Dermis blood vessel endothelial cell (primary cell): ENCODE measurements at regions not wholly inside any gene's neighbourhood (a gene's known extent, or its start where the extent isn't known, plus 50 kb on each side); places are given as distances from the start of the nearest gene placed in this dataset.

ENCODE experiments used
- DNase-seq: peaks from one replicate; pipeline ENCODE4 v3.0.0; 2010

DNA sequence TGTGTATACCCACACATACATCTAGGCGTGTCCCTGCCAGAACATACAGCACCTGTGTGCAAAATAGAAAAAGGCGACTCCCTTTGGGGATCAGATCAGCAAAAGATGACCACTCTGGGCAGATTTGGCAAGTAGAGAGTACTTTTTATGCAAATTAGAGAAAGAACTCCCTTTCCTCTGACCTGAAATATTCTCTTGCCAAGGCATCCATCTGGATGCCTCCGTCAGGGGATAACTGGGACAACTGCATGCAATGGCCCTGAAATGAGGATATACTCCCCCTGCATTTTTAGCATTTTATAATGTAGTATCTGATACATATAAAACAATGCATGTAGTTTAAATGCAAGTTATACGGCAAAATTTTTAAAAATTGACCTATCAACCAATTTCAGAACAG lies 247.7 kb downstream of the ICOS start:
- DNase-seq, result no peak

DNA sequence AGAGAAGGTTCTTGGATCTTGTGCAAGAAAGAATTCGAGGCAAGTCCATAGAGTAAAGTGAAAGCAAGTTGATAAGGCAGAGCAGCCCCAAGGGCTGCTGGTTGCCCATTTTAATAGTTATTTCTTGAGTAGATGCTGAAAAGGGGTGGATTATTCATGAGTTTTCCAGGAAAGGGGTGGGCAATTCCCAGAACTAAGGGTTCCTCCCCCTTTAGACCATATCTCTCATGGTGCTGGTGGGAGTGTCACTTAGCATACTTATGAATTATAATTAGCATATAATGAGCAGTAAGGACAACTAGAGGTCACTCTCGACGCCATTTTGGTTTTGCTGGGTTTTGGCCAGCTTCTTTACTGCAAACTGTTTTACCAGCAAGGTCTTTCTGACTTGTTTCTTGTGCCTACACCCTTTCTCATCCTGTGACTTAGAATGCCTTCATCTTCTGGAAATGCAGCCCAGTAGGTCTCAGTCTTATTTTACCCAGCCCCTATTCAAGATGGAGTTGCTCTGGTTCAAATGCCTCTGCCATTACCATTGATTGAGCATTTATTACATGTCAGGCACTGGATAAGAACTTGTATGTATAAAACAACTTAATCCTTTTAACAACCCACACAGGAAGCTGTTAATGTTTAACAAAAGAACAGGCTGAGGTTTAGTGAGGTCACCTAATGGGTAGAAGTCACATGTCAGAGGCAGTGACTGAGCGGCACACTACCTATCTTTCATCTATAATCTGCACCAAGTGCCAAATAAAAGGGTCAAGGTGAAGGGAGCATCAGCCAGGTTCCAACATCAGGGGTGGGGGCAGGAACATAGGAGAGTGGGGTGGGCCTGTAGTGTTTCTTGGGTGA lies 250.9 kb downstream of the ICOS start:
- no peak for DNase-seq

DNA sequence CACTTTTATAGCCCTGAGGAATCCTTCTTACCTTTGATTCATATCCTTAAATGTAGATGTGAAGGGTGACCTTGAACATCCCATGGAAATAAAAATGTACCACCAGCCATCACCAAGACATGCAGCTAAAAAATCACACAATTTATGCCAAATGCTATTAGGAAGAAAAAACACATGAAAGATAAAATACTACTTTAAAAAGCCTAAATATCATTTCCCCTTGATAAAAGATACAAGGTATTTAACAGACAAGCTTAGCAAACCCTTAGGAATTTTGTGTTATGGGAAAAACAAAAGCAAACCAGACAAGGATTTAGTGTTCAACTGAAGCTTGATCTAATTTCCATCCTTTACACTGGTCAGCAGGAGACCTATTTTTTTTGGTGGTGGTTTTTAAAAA lies 255.0 kb downstream of the ICOS start:
- no peak for DNase-seq

DNA sequence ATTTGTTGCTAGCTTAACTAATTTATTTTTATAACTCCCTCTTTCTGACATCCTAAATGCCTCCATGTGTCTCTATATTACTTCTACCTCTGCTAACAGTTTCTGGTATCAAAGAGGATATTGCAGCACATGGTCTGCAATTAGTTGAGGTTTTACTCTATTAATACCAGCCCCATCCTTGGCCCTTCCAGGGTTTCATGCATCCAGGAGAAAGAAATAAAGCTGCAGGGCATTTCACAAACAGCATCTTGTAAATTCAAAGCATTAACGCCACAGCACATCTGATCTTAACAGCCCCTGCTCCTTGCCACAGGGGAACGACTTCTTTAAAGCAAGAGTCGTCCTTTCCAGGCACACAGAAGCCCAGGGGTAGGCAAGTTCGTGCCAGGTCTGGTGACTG lies 258.9 kb downstream of the ICOS start:
- DNase-seq, result no peak

DNA sequence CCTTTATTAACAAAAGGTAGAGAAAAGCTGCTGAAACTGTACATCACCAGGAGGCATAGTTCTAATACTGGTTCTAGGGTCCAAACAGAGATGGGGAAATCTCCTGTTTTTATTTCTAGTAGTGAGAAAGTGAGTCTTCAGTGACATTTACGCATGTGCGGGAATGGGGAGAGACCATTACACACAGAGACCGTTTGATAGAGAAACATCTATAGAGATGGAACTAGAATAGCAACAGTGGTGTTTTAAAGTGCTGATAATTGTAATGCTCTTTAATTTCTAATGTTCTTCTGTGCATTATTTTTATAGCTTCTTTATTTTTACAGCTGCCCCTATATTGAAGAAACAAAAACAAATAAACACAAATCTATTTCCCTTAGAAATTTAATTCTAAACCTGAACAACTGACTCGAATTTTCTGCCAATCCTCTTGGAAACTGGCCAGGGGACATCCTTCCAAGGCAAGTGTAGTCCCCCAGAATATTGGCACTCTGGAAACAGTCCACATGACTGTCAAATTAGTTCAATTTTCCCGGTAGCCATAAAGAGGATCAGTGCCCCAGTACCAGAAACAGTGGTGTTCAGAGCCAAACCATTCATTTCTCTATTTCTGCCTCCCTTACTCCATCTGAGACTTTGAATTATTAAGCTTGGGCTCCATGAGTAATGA lies 260.9 kb downstream of the ICOS start:
- DNase-seq, result no peak

DNA sequence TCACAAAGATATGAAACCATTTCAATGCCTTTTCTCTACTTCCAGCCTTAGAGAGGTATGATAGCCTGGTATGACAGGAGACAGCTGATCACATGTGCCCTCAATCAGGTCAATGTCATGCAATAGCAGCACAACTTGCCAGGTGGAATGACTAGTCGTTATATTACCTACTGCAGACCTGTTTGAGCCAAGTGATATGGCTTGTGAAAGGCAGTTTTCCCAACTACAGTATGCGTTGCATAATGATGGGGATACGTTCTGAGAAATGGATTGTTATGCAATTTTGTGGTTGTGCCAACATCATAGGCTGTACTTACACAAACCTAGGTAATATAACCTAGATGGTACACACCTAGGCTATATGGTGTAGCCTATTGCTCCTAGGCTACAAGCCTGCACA lies 262.8 kb downstream of the ICOS start:
- DNase-seq, result no peak

DNA sequence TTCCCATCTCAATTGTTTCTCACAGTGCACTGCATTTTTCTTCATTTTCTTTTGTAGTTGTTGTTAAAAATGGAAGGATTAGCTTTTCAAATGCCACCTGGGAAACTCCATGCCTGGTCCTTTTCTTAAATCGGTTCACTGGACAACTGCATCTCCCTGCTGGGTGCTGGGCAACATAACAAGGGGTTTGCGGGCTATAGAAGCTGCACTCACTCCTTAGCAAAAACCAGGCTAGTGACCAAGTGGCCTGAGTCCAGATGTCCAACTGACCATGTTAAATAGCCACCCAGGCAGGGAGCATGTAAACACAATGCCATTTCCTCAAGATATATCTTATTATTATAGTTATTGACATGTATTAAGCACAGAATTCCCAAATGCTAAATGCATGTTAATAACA lies 264.9 kb downstream of the ICOS start:
- DNase-seq, result no peak

DNA sequence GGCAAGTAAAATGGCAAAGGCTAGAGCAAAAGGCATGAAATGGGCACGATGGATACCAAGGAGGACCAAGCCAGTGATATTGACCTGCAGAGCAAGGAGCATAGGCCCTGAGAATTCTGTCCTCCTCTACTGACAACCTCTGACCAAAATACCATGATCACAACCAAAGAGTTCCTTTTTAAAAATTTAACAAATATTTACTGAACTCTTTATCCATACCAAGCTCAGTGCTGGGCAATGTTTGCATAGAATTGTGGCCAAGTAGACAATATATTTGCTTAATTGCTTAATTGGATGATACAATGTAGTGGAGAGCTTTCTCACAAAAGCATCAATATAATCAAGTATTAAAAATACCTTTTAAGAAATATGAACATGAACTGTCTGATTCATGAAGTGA lies 265.7 kb downstream of the ICOS start:
- DNase-seq, result no peak

DNA sequence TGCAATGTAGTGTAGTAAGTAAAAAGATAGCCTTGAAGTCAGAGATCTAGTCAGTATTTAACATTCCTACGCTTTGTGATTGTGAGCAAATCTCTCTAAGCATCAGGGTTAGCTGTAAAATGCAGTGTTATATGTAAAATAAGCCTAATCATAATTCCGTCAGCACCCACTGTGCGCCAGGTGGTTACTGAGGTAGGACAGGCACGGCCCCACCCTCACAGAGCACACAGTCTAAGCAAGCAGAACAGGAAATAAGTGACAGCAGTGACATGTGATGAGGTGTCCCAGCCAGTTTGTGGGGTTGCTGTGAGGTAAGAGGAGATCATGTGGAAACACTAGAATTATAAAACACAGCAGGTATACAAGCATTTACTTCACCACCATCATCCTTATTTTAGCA lies 267.1 kb downstream of the ICOS start:
- DNase-seq, result no peak

DNA sequence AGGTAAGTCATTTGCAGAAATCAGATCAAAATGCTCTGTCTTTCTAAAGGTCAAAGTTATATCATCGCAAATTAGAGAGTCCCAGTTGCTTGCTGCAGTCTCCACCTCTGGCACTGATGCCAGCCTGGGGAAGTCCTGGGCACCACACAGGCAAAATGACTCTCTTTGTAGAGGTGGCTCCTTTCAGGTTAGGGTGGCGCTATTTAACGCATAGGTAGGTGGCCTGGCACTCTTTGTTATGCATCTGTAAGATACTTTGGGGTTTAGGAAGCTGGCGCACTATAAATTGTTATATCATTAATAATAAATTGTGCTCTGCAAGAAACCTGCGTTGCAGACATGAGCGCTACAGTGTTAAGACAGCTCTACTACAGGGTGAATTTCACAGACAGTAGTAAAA lies 268.5 kb downstream of the ICOS start:
- DNase-seq, result no peak

DNA sequence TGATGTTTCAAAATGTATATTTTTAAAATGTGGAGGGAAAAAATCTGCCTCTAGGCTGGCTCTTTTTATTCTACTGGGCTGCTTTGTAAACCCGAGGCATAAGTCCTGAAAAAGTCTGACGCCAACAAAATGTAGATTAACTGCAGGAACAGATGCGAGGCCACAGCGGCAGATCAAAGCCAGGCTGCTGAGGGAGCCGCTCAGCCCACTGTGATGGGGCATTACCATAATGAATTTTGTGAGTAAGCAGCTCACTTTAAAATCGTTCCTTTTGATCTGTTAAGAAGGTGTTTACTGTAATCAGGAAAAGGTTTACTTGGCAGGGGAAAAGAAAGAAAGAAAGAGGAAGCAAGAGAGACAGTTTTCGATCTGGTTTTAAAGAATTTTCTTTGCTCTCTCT lies 269.0 kb downstream of the ICOS start:
- DNase-seq, result no peak

DNA sequence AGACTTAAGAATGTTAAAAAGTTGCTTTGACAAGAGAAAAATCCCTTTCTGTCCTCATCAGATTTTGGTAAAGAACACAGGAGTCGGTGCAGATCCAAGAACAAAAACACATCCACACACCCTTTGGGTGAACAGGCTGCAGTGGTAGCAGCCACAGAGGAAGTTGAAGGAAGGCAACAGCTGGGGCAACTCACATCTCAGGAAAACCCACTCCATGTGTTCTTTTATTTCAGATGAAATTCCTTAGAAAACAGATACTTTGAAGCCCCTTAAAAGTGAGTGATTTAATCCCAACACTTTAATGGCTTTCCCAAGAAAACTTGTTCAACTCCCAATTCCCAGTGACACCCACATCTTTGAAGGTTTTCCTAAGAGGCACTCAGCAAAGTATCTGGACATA lies 271.3 kb downstream of the ICOS start:
- no peak for DNase-seq

DNA sequence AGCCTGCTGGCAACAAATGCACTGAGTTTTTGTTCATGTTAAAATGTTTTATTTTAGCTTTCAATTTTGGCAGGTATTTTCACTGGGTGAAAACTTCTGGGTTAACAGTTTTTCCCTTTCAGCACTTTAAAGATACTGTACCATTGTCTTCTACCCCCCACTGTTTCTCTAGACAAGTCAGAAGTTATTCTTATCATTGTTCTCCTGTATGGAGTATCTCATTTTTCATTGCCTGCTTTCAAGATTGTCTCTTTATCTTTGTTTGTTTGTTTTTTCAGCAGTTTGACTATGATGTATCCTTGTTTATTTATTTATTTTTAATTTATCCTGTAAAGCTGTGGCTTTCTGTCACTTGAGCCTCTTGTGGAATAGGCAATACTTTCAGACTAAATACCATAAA lies 277.0 kb downstream of the ICOS start:
- no peak for DNase-seq

DNA sequence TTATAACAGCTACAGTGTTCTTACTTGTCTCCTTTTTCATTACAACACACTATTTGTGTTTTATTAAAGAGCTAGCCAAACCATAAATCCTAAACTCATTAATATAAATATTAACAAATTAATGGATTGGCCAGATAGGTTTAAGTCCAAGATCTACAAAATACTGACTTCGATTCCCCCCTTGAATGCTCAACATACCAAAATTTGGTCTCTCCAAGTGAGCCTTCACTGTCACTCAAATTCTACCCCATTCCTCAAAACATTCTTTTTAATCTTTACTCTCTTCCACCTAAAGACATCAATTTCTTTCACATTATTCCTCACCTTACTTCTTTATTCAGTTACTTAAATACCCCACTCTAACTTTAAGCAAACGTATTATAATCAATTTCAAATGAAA lies 281.5 kb downstream of the ICOS start:
- DNase-seq, result no peak

DNA sequence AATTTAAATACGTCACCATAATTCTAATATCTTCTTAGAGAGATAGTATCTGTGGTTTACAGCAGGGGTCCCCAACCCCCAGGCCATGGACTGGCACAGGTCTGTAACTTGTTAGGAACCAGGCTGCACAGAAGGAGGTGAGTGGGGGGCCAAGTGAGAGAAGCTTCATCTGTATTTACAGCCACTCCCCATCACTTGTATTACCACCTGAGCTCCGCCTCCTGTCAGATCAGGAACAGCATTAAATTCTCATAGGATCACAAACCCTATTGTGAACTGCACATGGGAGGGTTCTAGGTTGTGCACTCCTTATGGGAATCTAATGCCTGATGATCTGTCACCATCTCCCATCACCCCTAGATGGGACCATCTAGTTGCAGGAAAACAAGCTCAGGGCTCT lies 282.6 kb downstream of the ICOS start:
- no peak for DNase-seq

DNA sequence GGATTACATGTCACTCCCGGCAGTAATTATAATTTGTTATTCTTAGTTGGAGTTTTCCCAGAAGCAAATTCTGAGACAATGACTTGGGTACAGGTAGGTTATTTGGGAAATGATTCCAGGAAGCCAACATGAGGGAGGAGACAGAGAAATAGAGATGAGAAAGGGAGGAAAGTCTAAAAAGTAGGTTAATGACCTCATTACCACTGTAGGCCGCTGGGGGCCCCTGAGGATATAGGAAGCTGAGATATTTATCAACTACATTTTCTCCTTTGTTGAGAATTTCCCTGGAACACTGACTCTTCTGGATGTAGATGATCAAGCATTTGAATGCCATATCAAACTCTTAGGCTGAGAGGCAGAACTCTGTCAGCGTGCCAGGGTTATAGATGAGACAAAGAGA lies 284.3 kb downstream of the ICOS start:
- DNase-seq, result no peak

DNA sequence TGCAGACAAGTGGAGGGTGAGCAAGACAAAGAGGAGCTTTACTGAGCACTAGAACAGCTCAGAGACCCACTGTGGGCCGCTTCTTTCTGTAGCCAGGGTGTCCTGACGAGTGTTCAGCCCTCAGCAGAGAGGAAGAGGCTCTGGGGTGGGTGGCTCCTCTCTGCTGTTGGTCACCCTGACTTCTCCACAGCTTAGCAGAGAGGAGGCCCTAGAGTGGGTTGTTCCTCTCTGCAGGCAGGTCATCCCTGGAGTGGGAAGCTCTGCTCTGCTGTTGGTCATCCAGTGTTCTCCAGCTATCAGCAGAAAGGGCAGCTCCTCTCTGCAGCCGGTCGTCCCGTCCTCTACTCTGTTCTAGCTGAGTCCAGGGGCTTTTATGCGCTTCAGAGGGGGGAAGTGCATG lies 286.5 kb downstream of the ICOS start:
- no peak for DNase-seq

DNA sequence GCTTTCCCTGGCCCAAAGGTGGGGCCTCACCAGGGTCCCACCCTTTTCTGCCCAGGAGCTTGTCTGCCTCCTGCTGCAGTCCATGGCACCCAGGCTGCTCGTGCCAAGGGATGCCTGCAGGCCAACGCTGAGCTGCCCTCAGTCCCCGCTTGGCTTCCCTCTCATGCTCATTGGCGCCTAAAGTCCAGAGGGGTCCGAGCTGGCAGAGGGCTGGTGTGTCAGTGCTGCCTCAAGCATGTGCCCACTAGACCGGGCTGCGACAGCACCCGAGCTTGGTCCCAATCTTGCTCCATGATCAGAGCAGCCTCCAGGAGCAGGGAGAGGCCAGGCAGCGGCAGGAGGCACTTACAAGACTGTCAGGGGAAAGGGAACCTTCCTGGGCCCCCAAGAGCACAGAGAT lies 287.0 kb downstream of the ICOS start:
- DNase-seq, result no peak

DNA sequence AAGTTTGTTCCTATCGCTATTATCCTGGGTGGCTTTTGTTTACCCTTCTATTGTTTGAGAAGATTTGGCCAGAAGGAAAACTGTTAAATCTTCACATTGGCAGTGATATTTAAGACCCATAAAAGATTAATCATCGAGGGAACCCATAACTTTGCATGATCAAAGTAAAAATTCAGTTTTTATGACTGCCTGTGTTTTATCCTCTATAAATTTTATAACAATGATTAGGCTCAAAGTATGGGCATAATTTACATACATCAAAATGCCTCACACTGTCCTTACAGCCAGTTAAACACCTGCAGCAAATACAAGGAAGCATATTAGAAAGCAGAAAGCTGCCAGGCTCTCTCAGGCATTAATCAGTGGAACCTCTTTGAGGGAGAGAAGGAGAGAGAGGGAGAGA lies 289.1 kb downstream of the ICOS start:
- no peak for DNase-seq

DNA sequence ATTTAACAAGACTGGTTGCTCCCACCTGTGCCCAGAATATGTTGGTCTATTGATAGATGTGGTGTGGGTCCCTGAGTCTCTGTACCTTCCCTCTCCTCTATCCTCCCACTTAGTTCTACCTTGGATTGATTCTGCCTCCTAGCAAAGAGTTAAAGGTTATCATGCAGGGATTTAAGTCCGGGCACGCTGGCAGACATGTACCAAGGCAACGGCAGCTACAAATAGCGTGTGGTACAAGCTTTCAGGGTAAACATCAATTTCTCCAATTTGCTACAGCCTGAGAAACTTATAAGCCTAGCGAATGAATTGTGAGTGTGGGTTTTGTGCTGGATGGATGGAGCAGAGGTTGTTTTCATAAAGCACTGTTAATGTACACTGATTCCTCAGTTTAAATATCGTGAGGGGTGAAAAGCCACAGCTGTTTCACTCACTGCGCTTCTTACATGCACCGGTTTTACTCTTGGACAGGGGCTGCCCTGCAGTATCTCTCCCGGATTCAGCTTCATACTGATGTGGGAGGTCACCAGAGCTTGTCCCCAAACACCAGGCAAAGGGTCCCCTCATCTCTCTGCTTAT lies 289.8 kb downstream of the ICOS start:
- no peak for DNase-seq

DNA sequence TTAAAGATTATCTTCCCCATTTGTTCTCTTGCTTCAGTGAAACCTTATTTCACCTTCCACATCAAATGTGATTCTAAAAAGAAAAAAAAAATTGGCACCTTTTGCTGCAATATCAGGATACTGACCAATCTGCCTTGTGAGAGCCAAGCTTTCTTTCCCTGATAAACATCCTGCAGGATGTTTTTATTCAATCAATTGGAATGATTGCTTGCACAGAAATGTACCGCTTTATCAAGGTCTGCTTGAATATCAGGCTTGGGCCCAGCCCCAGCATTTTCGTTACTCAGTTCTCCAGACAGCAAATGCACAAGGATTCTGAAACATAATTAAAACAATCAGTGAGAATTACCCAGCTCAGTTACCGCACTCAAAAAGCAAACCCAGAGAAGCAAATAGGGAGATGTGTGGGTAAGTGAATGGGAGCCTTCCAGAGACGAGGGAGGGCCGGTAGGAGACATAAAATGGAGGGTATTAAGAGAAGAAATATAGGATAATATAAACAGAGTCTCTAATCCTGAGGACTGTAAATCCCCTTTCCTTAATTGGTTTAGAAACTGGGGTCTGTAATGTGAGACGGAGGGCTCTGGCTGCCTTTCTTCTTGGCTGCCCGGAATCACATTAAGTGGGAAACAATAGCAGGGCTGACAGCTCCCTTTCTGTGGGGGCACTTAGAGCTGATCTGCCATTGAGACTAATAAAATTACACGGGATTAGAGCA lies 291.8 kb downstream of the ICOS start:
- peak; percentile 45 for DNase-seq

DNA sequence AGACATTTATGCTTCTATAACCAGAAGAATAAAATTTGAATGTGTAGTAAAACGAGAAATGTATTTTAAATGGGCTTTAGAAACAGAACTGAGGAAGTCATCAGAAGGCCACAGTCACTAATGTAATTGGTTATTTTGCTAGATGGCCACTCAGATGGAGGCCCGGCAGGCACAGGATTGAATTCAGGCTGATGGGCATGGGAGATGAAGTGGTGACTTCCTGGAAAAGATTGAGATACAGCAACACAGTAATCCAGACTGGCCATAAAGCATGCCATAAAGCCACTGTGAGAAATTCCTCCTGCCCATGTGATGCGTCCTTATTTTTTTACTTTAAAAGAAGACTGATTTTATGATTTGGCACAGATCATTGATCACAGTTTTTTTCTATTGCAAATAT lies 297.7 kb downstream of the ICOS start:
- no peak for DNase-seq

DNA sequence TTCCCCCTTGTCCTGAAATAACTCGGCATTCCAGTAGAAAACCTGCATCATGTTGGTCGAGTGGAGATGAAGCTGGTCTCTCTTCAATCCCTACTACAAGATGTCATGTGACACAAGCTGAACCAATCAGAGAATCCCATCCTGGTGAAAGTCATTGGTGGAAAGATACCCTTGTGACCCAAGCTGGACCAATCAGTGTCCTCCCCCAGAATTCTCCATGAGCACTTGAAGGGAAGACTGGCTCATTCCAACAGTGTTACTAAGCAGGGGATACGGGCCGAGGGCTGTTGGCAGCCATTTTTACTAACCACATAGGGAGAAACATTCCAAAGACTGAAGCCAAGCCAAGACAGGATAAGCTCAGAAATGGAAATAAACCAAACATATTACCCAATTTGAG lies 298.3 kb downstream of the ICOS start:
- DNase-seq, result no peak

DNA sequence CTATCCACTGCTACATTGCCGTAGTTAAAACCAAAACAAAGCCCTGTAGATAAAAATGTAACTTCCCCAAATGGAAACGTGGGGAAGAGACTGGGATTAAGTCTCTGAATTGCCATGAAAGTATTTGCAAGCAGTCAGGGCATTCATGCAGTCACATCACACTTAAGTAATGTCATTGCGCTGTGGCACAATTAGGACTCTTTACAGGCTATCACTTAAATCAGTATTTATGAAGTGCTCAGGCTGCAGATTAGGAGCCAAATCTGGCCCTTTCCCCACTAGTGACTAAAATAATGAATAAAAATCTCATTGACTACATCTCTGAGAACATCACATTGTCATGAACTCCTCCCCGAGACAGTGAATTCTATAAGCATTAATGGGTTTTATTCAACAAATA lies 300.9 kb downstream of the ICOS start:
- DNase-seq, result no peak
